GM18951 (cell line): ENCODE measurements at regions not wholly inside any gene's neighbourhood (a gene's known extent, or its start where the extent isn't known, plus 50 kb on each side); places are given as distances from the start of the nearest gene placed in this dataset.

ENCODE experiments used
- POLR2A ChIP-seq: IDR thresholded peaks from 4 replicates; pipeline ENCODE4 v1.6.1; 2011; ENCODE audit warnings: mild to moderate bottlenecking; ENCODE audit not compliant: insufficient read length, insufficient read depth; ENCODE audit errors: extremely low read depth
- in situ Hi-C: fragments of 300-500 bp; cut with MboI; formaldehyde crosslinking; loops from one replicate; pipeline ENCODE4 v1.12.0; 2022; ENCODE audit warnings: low sequenced_read_pairs, mixed read lengths, inconsistent platforms; ENCODE audit not compliant: unreplicated experiment

DNA sequence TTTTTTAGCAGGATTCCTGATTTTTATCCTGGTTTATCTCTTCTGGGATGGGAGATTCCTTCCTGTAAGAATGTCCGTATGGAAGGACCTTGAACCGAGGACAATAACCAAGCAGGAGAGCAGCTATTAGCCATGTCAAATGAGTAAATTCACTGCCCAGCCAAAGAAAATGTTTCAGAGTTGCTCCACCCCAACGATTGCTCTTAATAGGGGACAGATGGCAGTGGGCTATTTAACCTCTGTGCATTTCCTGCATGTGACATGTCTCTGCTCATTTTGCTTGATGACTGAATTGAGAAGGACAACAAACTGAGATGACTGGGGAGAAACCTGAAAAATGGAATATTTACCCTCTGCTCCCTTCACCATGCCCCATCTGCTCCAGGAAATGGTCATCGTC, 479.9 kb upstream of the ZNF462 start:
- in situ Hi-C loops, result no loop called here
- TF ChIP-seq POLR2A, result no peak

- no peak for TF ChIP-seq POLR2A
- in situ Hi-C loops, result no loop called here
These were observed 475.0 kb upstream of the ZNF462 start for GRCh38 chr9:106387965-106388364.

- in situ Hi-C loops, result no loop called here
These were observed 469.7 kb upstream of the ZNF462 start for GRCh38 chr9:106393226-106393625.

GRCh38 chr9:106400170-106400569, 462.8 kb upstream of the ZNF462 start:
- no peak for TF ChIP-seq POLR2A
- in situ Hi-C loops, result no loop called here

More at GRCh38 chr9:106393226-106393625, 469.7 kb upstream of the ZNF462 start:
- no peak for TF ChIP-seq POLR2A

DNA sequence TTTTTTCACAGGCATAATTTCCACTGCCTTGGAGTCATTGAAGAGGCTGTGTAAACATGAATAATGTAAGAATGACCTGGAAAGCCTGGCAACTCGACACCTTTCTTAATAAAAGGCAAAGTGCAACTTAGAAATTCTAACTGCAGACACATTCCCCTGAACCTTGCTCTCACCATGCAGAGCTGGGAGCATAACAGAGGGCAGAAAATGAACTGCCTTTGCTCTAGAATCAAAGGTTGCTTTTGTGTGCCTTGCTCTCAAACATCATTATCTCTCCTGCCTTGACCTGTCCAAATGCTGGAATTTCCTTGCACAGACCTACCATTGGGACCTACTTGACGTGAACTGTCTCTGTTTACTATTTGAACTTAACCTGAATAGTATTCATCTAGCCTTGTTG, 462.0 kb upstream of the ZNF462 start:
- in situ Hi-C loops, result no loop called here
- TF ChIP-seq POLR2A, result no peak

GRCh38 chr9:106403081-106403480, 459.9 kb upstream of the ZNF462 start:
- in situ Hi-C loops, result no loop called here
- TF ChIP-seq POLR2A, result no peak

GRCh38 chr9:106404137-106404536, 458.8 kb upstream of the ZNF462 start:
- no peak for TF ChIP-seq POLR2A
- in situ Hi-C loops, result no loop called here

DNA sequence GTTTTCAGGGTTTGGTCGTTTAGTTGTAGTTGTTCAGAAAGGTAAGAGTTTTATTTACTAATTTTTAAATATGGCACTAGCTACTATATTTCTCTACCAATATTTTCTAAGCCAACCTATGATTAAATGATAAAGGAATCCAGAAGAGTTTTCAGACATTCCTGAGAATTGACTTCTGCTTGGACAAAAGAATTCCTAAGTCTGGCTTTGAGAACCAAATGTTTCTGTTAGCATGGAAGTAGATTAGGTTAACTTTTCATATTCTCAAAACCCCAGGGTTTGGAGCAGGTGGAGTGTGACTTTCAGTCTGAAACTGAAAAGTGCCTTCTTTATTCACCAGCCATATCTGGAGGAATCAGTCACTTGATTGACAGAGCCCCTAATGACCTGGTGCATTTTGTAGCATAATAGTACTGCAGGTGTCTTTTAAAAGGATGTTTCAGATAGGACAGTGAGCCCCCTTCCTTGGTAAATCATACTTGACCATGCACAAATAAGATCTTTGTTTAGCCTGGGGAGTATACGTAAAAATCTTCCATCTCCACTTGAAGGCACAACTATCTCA, 457.0 kb upstream of the ZNF462 start:
- TF ChIP-seq POLR2A, result no peak
- in situ Hi-C loops, result no loop called here

GRCh38 chr9:106414042-106414441, 448.9 kb upstream of the ZNF462 start:
- in situ Hi-C loops, result no loop called here
- TF ChIP-seq POLR2A, result no peak

DNA sequence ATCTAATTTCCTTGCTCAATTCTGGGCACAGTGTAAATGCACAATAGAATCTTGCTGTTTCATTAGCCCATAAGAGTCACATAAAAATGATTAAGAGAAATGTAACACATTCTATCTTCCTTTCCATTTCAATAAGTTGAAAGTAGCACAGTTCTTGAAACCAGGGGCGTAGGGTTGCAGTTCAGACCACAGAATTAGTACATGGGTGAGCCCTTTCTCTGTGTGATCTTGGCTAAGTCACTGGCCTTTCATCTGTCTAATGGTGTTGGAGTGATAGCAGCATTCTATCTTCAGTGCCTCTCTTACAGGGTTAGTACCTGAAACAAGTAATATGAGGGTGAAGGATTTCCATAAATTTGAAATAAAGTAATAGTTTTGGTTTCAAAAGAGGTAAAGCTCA, 445.3 kb upstream of the ZNF462 start:
- in situ Hi-C loops, result no loop called here
- TF ChIP-seq POLR2A, result no peak

- in situ Hi-C loops, result no loop called here
- TF ChIP-seq POLR2A, result no peak
These were observed 443.1 kb upstream of the ZNF462 start for GRCh38 chr9:106419829-106420228.

- in situ Hi-C loops, result no loop called here
These were observed 442.4 kb upstream of the ZNF462 start for GRCh38 chr9:106420511-106420944.

GRCh38 chr9:106421772-106422171, 441.2 kb upstream of the ZNF462 start:
- in situ Hi-C loops, result no loop called here
- TF ChIP-seq POLR2A, result no peak

More at GRCh38 chr9:106420511-106420944, 442.4 kb upstream of the ZNF462 start:
- TF ChIP-seq POLR2A, result no peak

GRCh38 chr9:106423575-106423974, 439.4 kb upstream of the ZNF462 start:
- TF ChIP-seq POLR2A, result no peak
- in situ Hi-C loops, result no loop called here

GRCh38 chr9:106432631-106433030, 430.3 kb upstream of the ZNF462 start:
- no peak for TF ChIP-seq POLR2A
- in situ Hi-C loops, result no loop called here
